Mammary epithelial cell (primary cell): ENCODE measurements at regions not wholly inside any gene's neighbourhood (a gene's known extent, or its start where the extent isn't known, plus 50 kb on each side); places are given as distances from the start of the nearest gene placed in this dataset.

Source experiments
- EZH2 ChIP-seq: IDR thresholded peaks from 2 replicates; pipeline ENCODE4 v1.6.1; 2012; ENCODE audit warnings: low read length, inconsistent platforms, borderline replicate concordance
- TF ChIP-seq, protein P1 (sequence below), 2 donors: IDR thresholded peaks in 1 of 2; conservative IDR thresholded peaks in 1 of 2; 2 replicates each; pipeline ENCODE4 v1.5.1; 2011 to 2012; ENCODE audit warnings: inconsistent platforms in 2 of 2, low read length in 2 of 2, mild to moderate bottlenecking in 2 of 2, control low read depth in 1 of 2, low read depth in 1 of 2; ENCODE audit not compliant: insufficient read depth in 1 of 2; ENCODE audit errors: extremely low read depth in 1 of 2

DNA sequence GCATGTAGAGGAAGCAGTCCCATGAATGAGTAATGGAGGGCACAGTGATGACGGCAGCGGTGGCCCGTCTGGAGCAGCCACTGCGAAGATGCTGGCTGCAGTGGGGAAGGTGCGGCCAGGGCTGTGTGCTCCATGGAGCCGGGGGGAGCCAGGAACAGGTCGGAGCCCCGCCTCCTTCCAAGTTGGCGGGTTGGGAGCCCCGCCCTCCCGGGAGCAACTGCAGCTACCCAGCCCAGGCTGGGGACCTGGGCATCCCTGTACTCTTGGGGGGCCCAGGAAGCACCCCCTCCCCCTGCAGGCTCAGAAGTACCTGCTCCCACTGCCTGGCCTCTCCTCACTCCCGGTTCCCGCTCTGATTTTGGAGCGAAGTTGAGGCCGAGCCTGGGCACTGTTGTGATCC lies 175.1 kb upstream of the ADCY1 start:
- no peak for TF ChIP-seq EZH2
- TF ChIP-seq, protein P1, sequence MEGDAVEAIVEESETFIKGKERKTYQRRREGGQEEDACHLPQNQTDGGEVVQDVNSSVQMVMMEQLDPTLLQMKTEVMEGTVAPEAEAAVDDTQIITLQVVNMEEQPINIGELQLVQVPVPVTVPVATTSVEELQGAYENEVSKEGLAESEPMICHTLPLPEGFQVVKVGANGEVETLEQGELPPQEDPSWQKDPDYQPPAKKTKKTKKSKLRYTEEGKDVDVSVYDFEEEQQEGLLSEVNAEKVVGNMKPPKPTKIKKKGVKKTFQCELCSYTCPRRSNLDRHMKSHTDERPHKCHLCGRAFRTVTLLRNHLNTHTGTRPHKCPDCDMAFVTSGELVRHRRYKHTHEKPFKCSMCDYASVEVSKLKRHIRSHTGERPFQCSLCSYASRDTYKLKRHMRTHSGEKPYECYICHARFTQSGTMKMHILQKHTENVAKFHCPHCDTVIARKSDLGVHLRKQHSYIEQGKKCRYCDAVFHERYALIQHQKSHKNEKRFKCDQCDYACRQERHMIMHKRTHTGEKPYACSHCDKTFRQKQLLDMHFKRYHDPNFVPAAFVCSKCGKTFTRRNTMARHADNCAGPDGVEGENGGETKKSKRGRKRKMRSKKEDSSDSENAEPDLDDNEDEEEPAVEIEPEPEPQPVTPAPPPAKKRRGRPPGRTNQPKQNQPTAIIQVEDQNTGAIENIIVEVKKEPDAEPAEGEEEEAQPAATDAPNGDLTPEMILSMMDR (conservative IDR thresholded peaks at IDR 0.05 in 1 of 2, IDR thresholded peaks at IDR 0.05 in 1 of 2; ENCODE audit: extremely low read depth in 1 of 2, insufficient read depth in 1 of 2, low read depth in 1 of 2, low read length in 2 of 2), result no peak
